ENCODE measurements at regions not wholly inside any gene's neighbourhood (a gene's known extent, or its start where the extent isn't known, plus 50 kb on each side); places are given as distances from the start of the nearest gene placed in this dataset.

DNA sequence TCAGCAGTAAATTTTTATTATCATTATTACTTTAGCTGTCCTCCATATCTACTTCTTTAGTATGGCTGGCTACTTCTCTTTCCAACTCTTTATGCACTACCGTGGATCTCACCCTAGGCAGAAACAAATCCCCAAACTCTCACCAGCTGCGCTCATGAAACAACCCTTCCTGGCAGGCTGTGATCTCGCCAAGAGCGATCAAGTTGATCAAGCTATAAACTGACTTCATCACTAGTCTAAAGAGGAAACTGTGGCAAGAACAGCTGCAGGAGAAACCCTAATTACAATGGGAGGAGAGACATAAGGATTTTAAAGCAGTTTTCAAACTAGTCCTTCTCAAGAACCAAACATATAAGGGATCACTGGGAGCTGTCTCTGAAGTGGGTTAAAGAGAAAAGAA, 160.5 kb upstream of the PRSS58 start:
- TF ChIP-seq, protein P1, sequence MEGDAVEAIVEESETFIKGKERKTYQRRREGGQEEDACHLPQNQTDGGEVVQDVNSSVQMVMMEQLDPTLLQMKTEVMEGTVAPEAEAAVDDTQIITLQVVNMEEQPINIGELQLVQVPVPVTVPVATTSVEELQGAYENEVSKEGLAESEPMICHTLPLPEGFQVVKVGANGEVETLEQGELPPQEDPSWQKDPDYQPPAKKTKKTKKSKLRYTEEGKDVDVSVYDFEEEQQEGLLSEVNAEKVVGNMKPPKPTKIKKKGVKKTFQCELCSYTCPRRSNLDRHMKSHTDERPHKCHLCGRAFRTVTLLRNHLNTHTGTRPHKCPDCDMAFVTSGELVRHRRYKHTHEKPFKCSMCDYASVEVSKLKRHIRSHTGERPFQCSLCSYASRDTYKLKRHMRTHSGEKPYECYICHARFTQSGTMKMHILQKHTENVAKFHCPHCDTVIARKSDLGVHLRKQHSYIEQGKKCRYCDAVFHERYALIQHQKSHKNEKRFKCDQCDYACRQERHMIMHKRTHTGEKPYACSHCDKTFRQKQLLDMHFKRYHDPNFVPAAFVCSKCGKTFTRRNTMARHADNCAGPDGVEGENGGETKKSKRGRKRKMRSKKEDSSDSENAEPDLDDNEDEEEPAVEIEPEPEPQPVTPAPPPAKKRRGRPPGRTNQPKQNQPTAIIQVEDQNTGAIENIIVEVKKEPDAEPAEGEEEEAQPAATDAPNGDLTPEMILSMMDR (conservative IDR thresholded peaks at IDR 0.05) = no peak
- no peak for TF ChIP-seq ZFX (IDR thresholded peaks at IDR 0.05)
- H3K27ac ChIP-seq = no peak overlapping the region

DNA sequence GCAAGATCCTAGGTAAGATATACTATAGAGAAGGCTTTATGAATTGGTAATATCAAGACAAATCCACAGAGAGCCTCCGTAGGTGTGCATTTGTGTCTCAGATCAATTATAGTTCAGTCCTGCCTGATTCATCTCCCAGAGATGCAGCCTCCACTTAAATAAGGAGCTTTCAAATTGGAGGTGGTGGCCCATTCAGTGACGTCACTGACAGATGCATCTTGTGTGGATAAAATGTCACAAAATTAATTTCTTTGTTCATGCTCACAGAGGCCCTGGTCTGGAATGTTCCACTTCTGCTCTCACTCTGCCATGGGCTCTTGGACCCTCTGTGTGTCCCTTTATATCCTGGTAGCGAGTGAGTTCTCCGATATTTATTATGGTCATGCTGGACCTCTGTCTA, 157.1 kb upstream of the PRSS58 start:
- no peak for TF ChIP-seq ZFX (IDR thresholded peaks at IDR 0.05)
- TF ChIP-seq, protein P1 (conservative IDR thresholded peaks at IDR 0.05) = no peak
- H3K27ac ChIP-seq = no peak overlapping the region

DNA sequence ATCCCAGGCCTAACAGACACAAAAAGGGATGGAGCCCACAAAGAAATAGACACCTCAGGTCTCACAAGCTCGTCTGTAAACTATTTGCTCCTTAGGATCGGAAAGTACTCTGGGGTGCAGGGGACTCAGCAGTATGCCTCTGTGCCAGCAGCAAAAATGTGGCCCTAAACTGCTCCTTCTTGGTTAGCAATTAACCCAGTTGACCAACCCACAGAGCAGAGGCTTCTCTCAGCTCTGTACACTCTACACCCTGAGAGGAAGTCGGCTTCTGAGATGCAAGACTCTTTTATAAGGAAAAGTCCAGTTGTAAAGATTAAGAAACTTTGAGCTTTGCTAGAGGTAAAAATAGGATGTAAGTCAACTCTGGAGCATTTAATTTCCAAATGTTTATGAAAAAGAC, 156.3 kb upstream of the PRSS58 start:
- TF ChIP-seq ZFX (IDR thresholded peaks at IDR 0.05) = no peak
- TF ChIP-seq, protein P1 (conservative IDR thresholded peaks at IDR 0.05) = no peak
- H3K27ac ChIP-seq = no peak overlapping the region

DNA sequence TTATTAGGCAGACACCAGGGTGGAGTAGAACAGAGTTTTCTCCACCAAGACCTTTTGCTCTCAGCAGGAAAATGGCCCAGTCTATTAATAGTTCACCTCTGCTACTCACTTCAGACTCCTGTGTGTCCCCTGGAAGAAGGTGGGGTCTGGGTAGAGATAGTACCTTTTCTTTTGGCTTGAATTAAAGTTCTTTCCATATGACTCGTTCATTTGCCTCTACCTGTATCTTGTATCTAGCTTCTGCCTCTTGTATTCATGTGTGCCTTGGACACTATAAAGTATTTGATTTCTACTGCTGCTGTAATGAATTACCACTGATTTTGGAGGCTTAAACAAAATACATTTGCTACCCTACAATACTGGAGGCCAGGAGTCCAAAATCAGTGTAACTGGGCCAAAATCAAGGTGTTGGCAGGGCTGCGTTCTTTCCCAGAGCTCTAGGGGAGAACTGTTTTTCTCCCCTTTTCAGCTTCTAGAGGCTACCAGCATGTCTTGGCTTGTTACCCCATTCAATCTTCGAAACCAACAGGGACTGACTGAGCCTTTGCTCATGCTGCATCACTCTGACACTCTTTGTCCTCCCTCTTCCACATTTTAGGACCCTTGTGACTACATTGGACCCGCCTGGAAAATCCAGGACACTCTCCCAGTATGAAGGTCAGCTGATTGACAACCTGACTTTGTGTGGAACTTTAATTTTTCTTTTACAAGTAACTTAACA, 155.6 kb upstream of the PRSS58 start:
- no peak overlapping the region for H3K27ac ChIP-seq
- TF ChIP-seq ZFX (IDR thresholded peaks at IDR 0.05) = no peak
- TF ChIP-seq, protein P1 (conservative IDR thresholded peaks at IDR 0.05) = no peak

DNA sequence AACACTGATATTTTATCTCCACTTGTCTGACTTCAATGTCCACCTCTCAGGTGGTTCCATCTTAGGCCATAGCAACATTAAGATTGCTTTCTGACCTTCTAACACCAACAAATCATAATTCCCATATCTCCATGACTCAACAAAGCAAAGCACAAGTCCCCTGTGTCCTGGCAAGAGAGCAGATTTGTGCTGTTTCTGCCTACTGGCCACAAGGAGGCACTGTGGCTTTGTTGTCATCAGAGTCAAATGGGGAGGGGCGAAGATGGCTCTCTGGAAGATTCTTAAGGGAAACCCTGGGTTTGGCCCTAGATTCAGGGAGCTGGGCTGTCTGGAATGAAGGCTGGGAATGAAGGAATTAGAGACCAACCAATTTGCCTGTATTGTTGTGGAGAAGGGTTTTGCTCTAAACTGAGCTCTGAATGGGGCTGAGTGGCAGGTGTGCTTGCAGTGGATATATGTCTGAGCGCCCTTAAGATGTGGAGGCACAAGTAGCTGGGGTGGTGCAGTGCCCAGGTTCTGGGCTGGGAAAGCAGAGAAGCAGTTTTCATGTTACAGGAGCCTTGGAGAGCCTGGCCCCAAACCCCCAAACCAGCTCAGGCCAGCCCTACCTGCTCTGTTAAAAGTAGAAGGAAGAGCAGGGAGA, 154.8 kb upstream of the PRSS58 start:
- no peak overlapping the region for H3K27ac ChIP-seq
- TF ChIP-seq ZFX (IDR thresholded peaks at IDR 0.05) = no peak
- TF ChIP-seq, protein P1 (conservative IDR thresholded peaks at IDR 0.05) = peak; percentile 94

DNA sequence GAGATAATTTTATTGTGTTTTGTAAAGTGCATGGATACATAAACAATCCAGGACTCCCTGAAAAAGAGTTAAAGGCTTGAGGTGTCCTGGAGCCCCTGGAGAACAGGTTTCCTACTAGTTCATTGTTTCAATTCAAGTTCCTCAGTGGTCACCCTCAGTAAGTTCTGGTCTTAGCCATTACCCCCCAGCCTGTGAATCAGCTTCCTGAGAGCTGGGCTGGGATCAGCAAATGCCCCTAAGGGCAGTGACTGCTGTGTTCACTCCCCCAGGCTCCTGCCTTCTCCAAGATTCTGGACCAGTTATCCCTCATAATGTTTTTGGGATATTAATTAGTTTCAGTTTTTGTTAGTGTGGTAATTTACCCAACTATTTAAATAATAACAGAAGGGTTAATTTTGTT, 151.6 kb upstream of the PRSS58 start:
- no peak for TF ChIP-seq ZFX (IDR thresholded peaks at IDR 0.05)
- TF ChIP-seq, protein P1 (conservative IDR thresholded peaks at IDR 0.05) = no peak
- H3K27ac ChIP-seq = no peak overlapping the region

DNA sequence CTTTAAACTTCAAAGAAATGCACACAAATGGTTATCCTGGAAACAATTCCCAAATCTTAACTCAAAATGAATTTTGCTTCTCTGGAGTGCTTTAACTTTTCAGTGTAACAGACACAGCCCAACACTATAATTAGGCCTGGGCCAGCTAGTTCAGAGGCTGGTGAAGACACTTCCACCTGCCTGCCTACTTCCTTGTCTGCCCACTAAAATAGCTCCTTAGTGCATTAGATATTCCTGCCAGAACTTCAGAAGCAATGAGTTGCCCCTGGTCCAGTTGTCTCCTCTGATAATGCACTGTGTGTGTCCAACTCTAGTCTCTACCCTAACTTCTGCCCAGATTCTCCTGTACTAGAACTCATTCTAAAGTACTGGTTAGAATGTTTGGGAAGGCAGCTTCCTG, 150.9 kb upstream of the PRSS58 start:
- TF ChIP-seq, protein P1 (conservative IDR thresholded peaks at IDR 0.05) = no peak
- TF ChIP-seq ZFX (IDR thresholded peaks at IDR 0.05) = no peak

More for the DNA sequence above, 150.9 kb upstream of the PRSS58 start:
- H3K27ac ChIP-seq = no peak overlapping the region
